Fibroblast of peridontal ligament (primary cell): ENCODE measurements at regions not wholly inside any gene's neighbourhood (a gene's known extent, or its start where the extent isn't known, plus 50 kb on each side); places are given as distances from the start of the nearest gene placed in this dataset.

Source experiments
- DNase-seq: peaks from one replicate; pipeline ENCODE4 v3.0.0-alpha.2; 2010; ENCODE audit errors: extremely low read depth

- no peak for DNase-seq
These were observed 1195.9 kb upstream of the CHAC2 start for GRCh38 chr2:52571380-52572347.

- DNase-seq, result no peak
These were observed 1196.9 kb upstream of the CHAC2 start for GRCh38 chr2:52570716-52571115.

- DNase-seq, result no peak
These were observed 1204.5 kb upstream of the CHAC2 start for GRCh38 chr2:52563151-52563550.

GRCh38 chr2:52558265-52558664 is 1209.3 kb upstream of the CHAC2 start:
- no peak for DNase-seq

GRCh38 chr2:52542297-52542696 is 1225.3 kb upstream of the CHAC2 start:
- no peak for DNase-seq

- peak; percentile 71 for DNase-seq
These were observed 1228.3 kb upstream of the CHAC2 start for GRCh38 chr2:52539026-52539970.

GRCh38 chr2:52537588-52537987 is 1230.0 kb upstream of the CHAC2 start:
- DNase-seq, result no peak

GRCh38 chr2:52536929-52537460 is 1230.6 kb upstream of the CHAC2 start:
- no peak for DNase-seq

GRCh38 chr2:52532956-52533355 is 1234.6 kb upstream of the CHAC2 start:
- peak; percentile 79 for DNase-seq

GRCh38 chr2:52526735-52527134 is 1240.9 kb upstream of the CHAC2 start:
- no peak for DNase-seq

GRCh38 chr2:52520644-52521043 is 1247.0 kb upstream of the CHAC2 start:
- no peak for DNase-seq

- peak; percentile 23 for DNase-seq
These were observed 1248.9 kb upstream of the CHAC2 start for GRCh38 chr2:52518678-52519077.

- DNase-seq, result no peak
These were observed 1254.8 kb upstream of the CHAC2 start for GRCh38 chr2:52512760-52513159.

- DNase-seq, result peak; percentile 14
These were observed 1257.2 kb upstream of the CHAC2 start for GRCh38 chr2:52510432-52510831.

GRCh38 chr2:52502476-52502860 is 1265.1 kb upstream of the CHAC2 start:
- DNase-seq, result no peak

GRCh38 chr2:52501715-52502475 is 1265.7 kb upstream of the CHAC2 start:
- DNase-seq, result no peak

- no peak for DNase-seq
These were observed 1267.0 kb upstream of the CHAC2 start for GRCh38 chr2:52500561-52500960.

- DNase-seq, result no peak
These were observed 1269.4 kb upstream of the CHAC2 start for GRCh38 chr2:52498077-52498750.

GRCh38 chr2:52495816-52496215 is 1271.8 kb upstream of the CHAC2 start:
- no peak for DNase-seq

- no peak for DNase-seq
These were observed 1290.4 kb upstream of the CHAC2 start for GRCh38 chr2:52477166-52477565.

- DNase-seq, result peak; percentile 34
These were observed 1292.0 kb upstream of the CHAC2 start for GRCh38 chr2:52475590-52475989.
